ENCODE measurements at regions not wholly inside any gene's neighbourhood (a gene's known extent, or its start where the extent isn't known, plus 50 kb on each side); places are given as distances from the start of the nearest gene placed in this dataset.

GRCh38 chr2:104344985-104345384, 508.9 kb upstream of the POU3F3 start:
- TF ChIP-seq GATA2 (IDR thresholded peaks at IDR 0.05; ENCODE audit: low read depth, low read length) = no peak
- TF ChIP-seq GATA3 (IDR thresholded peaks at IDR 0.05; ENCODE audit: low read depth, low read length) = no peak
